H1 (cell line): ENCODE measurements at regions not wholly inside any gene's neighbourhood (a gene's known extent, or its start where the extent isn't known, plus 50 kb on each side); places are given as distances from the start of the nearest gene placed in this dataset.

Experiments used
- CTCF ChIA-PET: fragments of 300-600 bp; sonication (Branson Sonifier 250); formaldehyde crosslinking; loops from one replicate; lab custom pipeline; 2021; ENCODE audit not compliant: partially characterized antibody; lab: Charles Lee
- POLR2A ChIA-PET: fragments of 300-600 bp; sonication (Branson Sonifier 250); formaldehyde crosslinking; loops from one replicate; lab custom pipeline; 2021; ENCODE audit warnings: inconsistent platforms; ENCODE audit not compliant: partially characterized antibody; lab: Charles Lee
- DNase-seq, 2 experiments: peaks; one replicate each; pipeline versions ENCODE4 v3.0.0 to v3.0.0-alpha.2; 2010 to 2022; ENCODE audit warnings: low spot score in 2 of 2, low read depth in 1 of 2, mixed read lengths in 1 of 2
- FAIRE-seq: peaks from 2 replicates; lab custom pipeline; 2011; peaks lifted over from hg19 to GRCh38; lab: Jason Lieb, UNC
- H2AFZ ChIP-seq: 2 replicates; pipeline ENCODE4 v1.8.1; 2012; ENCODE audit warnings: low read length, inconsistent platforms
- H2AK5ac ChIP-seq: 2 replicates; pipeline ENCODE4 v1.6.1; 2013; ENCODE audit warnings: low read depth, low read length
- H2BK120ac ChIP-seq: replicated peaks from 2 replicates; pipeline ENCODE3; 2013; ENCODE audit warnings: low read depth, low read length, inconsistent platforms
- H2BK12ac ChIP-seq: 2 replicates; pipeline ENCODE4 v1.6.1; 2013; ENCODE audit warnings: low read depth, low read length
- H2BK15ac ChIP-seq: 2 replicates; pipeline ENCODE4 v1.6.1; 2013; ENCODE audit warnings: low read length
- H2BK20ac ChIP-seq: 2 replicates; pipeline ENCODE4 v1.6.1; 2013; ENCODE audit warnings: low read length
- H2BK5ac ChIP-seq: 2 replicates; pipeline ENCODE4 v1.6.1; 2013; ENCODE audit warnings: low read depth, low read length
- H3K14ac ChIP-seq: 2 replicates; pipeline ENCODE4 v1.6.1; 2013; ENCODE audit warnings: inconsistent platforms; ENCODE audit not compliant: insufficient read length
- H3K18ac ChIP-seq: 2 replicates; pipeline ENCODE4 v1.6.1; 2013; ENCODE audit warnings: low read length; ENCODE audit errors: extremely low read depth
- H3K23ac ChIP-seq: 2 replicates; pipeline ENCODE4 v1.6.1; 2013; ENCODE audit warnings: inconsistent platforms; ENCODE audit not compliant: insufficient read length
- H3K23me2 ChIP-seq: 2 replicates; pipeline ENCODE4 v1.6.1; 2013; ENCODE audit warnings: low read depth, low read length
- H3K27ac ChIP-seq: 2 replicates; pipeline ENCODE4 v1.6.1; 2011; ENCODE audit warnings: low read depth, low read length, inconsistent platforms
- H3K27me3 ChIP-seq, 4 experiments: replicated peaks in 1 of 4; 1 replicate in 1 of 4; 2 replicates in 3 of 4; pipeline versions ENCODE4 v1.6.1 to v1.8.1; 2011 to 2013; ENCODE audit warnings: low read length in 3 of 4, mild to moderate bottlenecking in 3 of 4, inconsistent platforms in 2 of 4, mixed read lengths in 2 of 4, moderate library complexity in 1 of 4; ENCODE audit not compliant: control insufficient read depth in 3 of 4, insufficient read depth in 3 of 4; ENCODE audit errors: extremely low read depth in 1 of 4
- H3K36me3 ChIP-seq, 4 experiments: 2 replicates each; pipeline versions ENCODE4 v1.6.1 to v1.8.1; 2011 to 2013; ENCODE audit warnings: mild to moderate bottlenecking in 4 of 4, low read length in 3 of 4, moderate library complexity in 2 of 4, control low read depth in 1 of 4, inconsistent platforms in 1 of 4; ENCODE audit not compliant: insufficient read depth in 4 of 4, control insufficient read depth in 2 of 4
- H3K4ac ChIP-seq: replicated peaks from 2 replicates; pipeline ENCODE3; 2013; ENCODE audit warnings: low read length, low read depth, mixed read lengths, inconsistent platforms; ENCODE audit not compliant: insufficient read length
- H3K4me1 ChIP-seq, 4 experiments: replicated peaks in 1 of 4; 1 replicate in 1 of 4; 2 replicates in 3 of 4; pipeline versions ENCODE4 v1.6.1 to v1.8.1; 2011 to 2013; ENCODE audit warnings: low read length in 3 of 4, inconsistent platforms in 2 of 4, mixed read lengths in 1 of 4; ENCODE audit not compliant: insufficient read depth in 4 of 4, control insufficient read depth in 3 of 4
- H3K4me2 ChIP-seq, 2 experiments: 2 replicates each; pipeline versions ENCODE4 v1.6.1 to v1.8.1; 2011 to 2013; ENCODE audit warnings: low read depth in 2 of 2, low read length in 2 of 2, control low read depth in 1 of 2, inconsistent platforms in 1 of 2, mild to moderate bottlenecking in 1 of 2; ENCODE audit not compliant: insufficient read depth in 1 of 2
- H3K4me3 ChIP-seq, 4 experiments: fragments of 200-600, 300-600 bp in 1 of 4; sonication (generic), shearing (Covaris generic), sonication (Bioruptor Twin) in 1 of 4; 2 replicates each; pipeline versions ENCODE4 v1.5.1 to v1.8.1; 2011 to 2016; ENCODE audit warnings: low read length in 4 of 4, low read depth in 3 of 4, control low read depth in 2 of 4, inconsistent platforms in 2 of 4, mild to moderate bottlenecking in 2 of 4, mixed read lengths in 1 of 4, moderate library complexity in 1 of 4; ENCODE audit not compliant: insufficient read depth in 2 of 4; ENCODE audit errors: extremely low read depth in 1 of 4
- H3K56ac ChIP-seq: replicated peaks from 2 replicates; pipeline ENCODE3; 2013; ENCODE audit warnings: low read depth, mild to moderate bottlenecking, mixed read lengths, low read length, inconsistent platforms; ENCODE audit not compliant: insufficient read length
- H3K79me1 ChIP-seq: 2 replicates; pipeline ENCODE4 v1.6.1; 2013; ENCODE audit warnings: low read depth, low read length, control low read depth
- H3K79me2 ChIP-seq, 2 experiments: 2 replicates each; pipeline versions ENCODE4 v1.6.1 to v1.8.1; 2012 to 2013; ENCODE audit warnings: low read length in 2 of 2, mild to moderate bottlenecking in 2 of 2, inconsistent platforms in 1 of 2; ENCODE audit not compliant: insufficient read depth in 2 of 2, control insufficient read depth in 1 of 2
- H3K9ac ChIP-seq, 4 experiments: replicated peaks in 1 of 4; 1 replicate in 1 of 4; 2 replicates in 3 of 4; pipeline versions ENCODE4 v1.6.1 to v1.8.1; 2011 to 2013; ENCODE audit warnings: low read depth in 3 of 4, low read length in 3 of 4, control low read depth in 2 of 4, mild to moderate bottlenecking in 2 of 4, moderate library complexity in 2 of 4, inconsistent platforms in 1 of 4; ENCODE audit errors: extremely low read depth in 1 of 4
- H3K9me3 ChIP-seq, 2 experiments: 2 replicates each; pipeline versions ENCODE4 v1.6.1 to v1.8.1; 2012 to 2013; ENCODE audit warnings: mild to moderate bottlenecking in 2 of 2, moderate library complexity in 2 of 2, control low read depth in 1 of 2, inconsistent platforms in 1 of 2, low read depth in 1 of 2, low read length in 1 of 2, mixed read lengths in 1 of 2; ENCODE audit not compliant: insufficient read depth in 2 of 2
- H4K20me1 ChIP-seq, 2 experiments: replicated peaks in 1 of 2; 2 replicates each; pipeline versions ENCODE3 to v1.8.1; 2011 to 2013; ENCODE audit warnings: inconsistent platforms in 2 of 2, low read length in 2 of 2, mild to moderate bottlenecking in 1 of 2; ENCODE audit not compliant: insufficient read depth in 2 of 2, control insufficient read depth in 1 of 2
- H4K5ac ChIP-seq: 2 replicates; pipeline ENCODE4 v1.6.1; 2013; ENCODE audit warnings: low read length, low read depth, mixed read lengths, inconsistent platforms; ENCODE audit not compliant: insufficient read length
- H4K8ac ChIP-seq: 2 replicates; pipeline ENCODE4 v1.8.0; 2013; ENCODE audit warnings: mild to moderate bottlenecking, moderate library complexity, low read length, inconsistent platforms; ENCODE audit not compliant: insufficient read depth; ENCODE audit errors: extremely low read depth
- H4K91ac ChIP-seq: replicated peaks from 2 replicates; pipeline ENCODE3; 2013; ENCODE audit warnings: low read length, mixed read lengths, inconsistent platforms; ENCODE audit not compliant: insufficient read length
- ATF3 ChIP-seq: IDR thresholded peaks from 2 replicates; pipeline ENCODE4 v1.6.1; 2011; ENCODE audit warnings: low read depth, mild to moderate bottlenecking, low read length; ENCODE audit not compliant: insufficient read depth
- BACH1 ChIP-seq: IDR thresholded peaks from 2 replicates; pipeline ENCODE4 v1.6.1; 2012; ENCODE audit warnings: low read length, improper control_type of control experiment
- BRCA1 ChIP-seq: IDR thresholded peaks from 2 replicates; pipeline ENCODE4 v1.6.1; 2012; ENCODE audit warnings: low read depth, low read length, improper control_type of control experiment
- EGR1 ChIP-seq: IDR thresholded peaks from 2 replicates; pipeline ENCODE4 v1.6.1; 2011; ENCODE audit warnings: low read depth, low read length, borderline replicate concordance
- KDM1A ChIP-seq: fragments of 200-600, 300-600 bp; sonication (generic); IDR thresholded peaks from 2 replicates; pipeline ENCODE4 v1.7.1; 2016; ENCODE audit warnings: mild to moderate bottlenecking, low read length, borderline replicate concordance
- KDM4A ChIP-seq: IDR thresholded peaks from one replicate; pipeline ENCODE4 v1.7.1; 2012; ENCODE audit warnings: low read depth, mild to moderate bottlenecking, moderate library complexity, low read length, inconsistent platforms; ENCODE audit not compliant: severe bottlenecking
- YY1 ChIP-seq: IDR thresholded peaks from 2 replicates; pipeline ENCODE4 v1.6.1; 2011; ENCODE audit warnings: low read depth, mild to moderate bottlenecking, low read length
- WGBS, 2 experiments: shearing (Covaris generic) in 1 of 2; methylation state at CpG; one replicate each; pipeline versions ENCODE4 v1.1.6 to v1.1.7; 2013 to 2015; ENCODE audit warnings: low lambda C conversion rate in 2 of 2, mixed read lengths in 2 of 2, inconsistent platforms in 1 of 2, low coverage in 1 of 2, missing lambda C conversion rate in 1 of 2; ENCODE audit not compliant: insufficient replicate concordance in 2 of 2, insufficient coverage in 1 of 2, insufficient read length in 1 of 2; ENCODE audit errors: extremely low coverage in 1 of 2, missing lambda C conversion rate in 1 of 2; 5-methylcytosine and 5-hydroxymethylcytosine counted together

DNA sequence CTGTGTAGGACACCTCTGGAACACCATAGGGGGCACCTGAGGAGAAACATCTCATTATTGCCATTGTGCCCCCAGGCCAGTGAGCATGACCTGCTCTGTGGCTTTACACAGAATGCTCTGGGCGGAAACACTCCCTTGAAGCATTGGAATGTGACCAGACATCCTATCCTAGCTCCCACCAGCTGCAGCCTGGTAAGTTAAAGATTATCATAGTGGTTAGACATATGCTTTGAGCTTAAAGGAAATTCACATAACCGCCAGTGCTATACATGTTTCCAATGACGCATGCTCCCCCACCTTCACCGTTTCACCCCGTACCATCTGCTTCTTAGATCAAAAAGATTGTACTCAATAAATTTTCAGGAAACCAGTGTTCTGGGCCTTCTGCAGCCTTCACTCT, 217.7 kb upstream of the CENPE start:
- CTCF ChIA-PET, result no interaction called here

More for the DNA sequence above, 217.7 kb upstream of the CENPE start:
- no peak overlapping the region for H2AK5ac ChIP-seq
- no peak overlapping the region for H3K4me2 ChIP-seq
- H3K56ac ChIP-seq, result no peak overlapping the region
- H3K14ac ChIP-seq, result no peak overlapping the region
- H4K5ac ChIP-seq, result no peak overlapping the region
- H2AFZ ChIP-seq, result no peak overlapping the region
- H4K91ac ChIP-seq, result no peak overlapping the region
- H3K4me3 ChIP-seq, result no peak overlapping the region
- H3K79me1 ChIP-seq, result no peaks in the 10 kb centered on the region
- H3K9me3 ChIP-seq, result no peaks in the 10 kb centered on the region; a peak in 1 of 4 replicates
- H3K4ac ChIP-seq, result no peak overlapping the region
- H3K18ac ChIP-seq, result no peak overlapping the region
- H2BK12ac ChIP-seq, result no peak overlapping the region
- POLR2A ChIA-PET, result no interaction called here
- H3K23me2 ChIP-seq, result no peaks in the 10 kb centered on the region
- no peaks in the 10 kb centered on the region for H3K36me3 ChIP-seq
- H4K20me1 ChIP-seq, result no peaks in the 10 kb centered on the region
- H3K23ac ChIP-seq, result no peak overlapping the region
- no peaks in the 10 kb centered on the region for H3K27me3 ChIP-seq
- no peak for FAIRE-seq
- TF ChIP-seq ATF3 (no peak), KDM4A (no peak), BACH1 (no peak), YY1 (no peak), EGR1 (no peak), BRCA1 (no peak), KDM1A (no peak)
- H3K9ac ChIP-seq, result no peak overlapping the region
- H3K27ac ChIP-seq, result no peak overlapping the region
- H2BK5ac ChIP-seq, result no peak overlapping the region
- no peaks in the 10 kb centered on the region for H3K4me1 ChIP-seq
- no peak overlapping the region for H2BK120ac ChIP-seq
- H4K8ac ChIP-seq, result no peak overlapping the region
- WGBS, 2 experiments, result 82% methylated on average over 5 of the region's 5 CpGs; no CpG with 5 or more reads in 1 of the 2 experiments
- H3K79me2 ChIP-seq, result no peaks in the 10 kb centered on the region
- H2BK15ac ChIP-seq, result no peak overlapping the region
- no peak for DNase-seq
- H2BK20ac ChIP-seq, result no peak overlapping the region
